OCI-LY1 (cell line): ENCODE measurements at regions not wholly inside any gene's neighbourhood (a gene's known extent, or its start where the extent isn't known, plus 50 kb on each side); places are given as distances from the start of the nearest gene placed in this dataset.

ENCODE experiments used
- H2AFZ ChIP-seq: fragments of 200-600 bp; sonication (generic), shearing (Covaris generic); 2 replicates; pipeline ENCODE4 v1.6.0; 2014; ENCODE audit warnings: antibody characterized with exemption, mild to moderate bottlenecking, low read length
- H3F3A ChIP-seq: fragments of 200-600 bp; sonication (generic), shearing (Covaris generic); 2 replicates; pipeline ENCODE4 v1.6.0; 2014; ENCODE audit warnings: mild to moderate bottlenecking, antibody characterized with exemption, low read length, moderate library complexity; ENCODE audit not compliant: insufficient read depth
- H3K27ac ChIP-seq: fragments of 200-600 bp; sonication (generic); 2 replicates; pipeline ENCODE4 v1.5.1; 2014; ENCODE audit warnings: low read length, mixed run types, mild to moderate bottlenecking, low read depth; ENCODE audit not compliant: poor library complexity, severe bottlenecking
- H3K27me3 ChIP-seq: fragments of 200-600 bp; sonication (generic); 2 replicates; pipeline ENCODE4 v1.6.0; 2014; ENCODE audit warnings: antibody characterized with exemption, mild to moderate bottlenecking, low read length, moderate library complexity; ENCODE audit not compliant: insufficient read depth
- H3K36me3 ChIP-seq: fragments of 200-600 bp; sonication (generic); 2 replicates; pipeline ENCODE4 v1.6.1; 2014; ENCODE audit warnings: mild to moderate bottlenecking, antibody characterized with exemption, low read length, moderate library complexity, mixed read lengths; ENCODE audit not compliant: insufficient read depth
- H3K4me1 ChIP-seq: fragments of 200-600 bp; sonication (generic); 2 replicates; pipeline ENCODE4 v1.5.1; 2014; ENCODE audit warnings: mild to moderate bottlenecking, low read length, moderate library complexity; ENCODE audit not compliant: insufficient read depth, severe bottlenecking
- H3K4me2 ChIP-seq: fragments of 200-600 bp; sonication (generic), shearing (Covaris generic); 2 replicates; pipeline ENCODE4 v1.6.1; 2014; ENCODE audit warnings: low read length
- H3K4me3 ChIP-seq: fragments of 200-600 bp; sonication (generic); 2 replicates; pipeline ENCODE4 v1.5.1; 2014; ENCODE audit warnings: low read length, low read depth, mild to moderate bottlenecking, mixed read lengths; ENCODE audit not compliant: poor library complexity, severe bottlenecking
- H3K79me2 ChIP-seq: fragments of 200-600 bp; shearing (Covaris generic); 2 replicates; pipeline ENCODE4 v1.6.1; 2016; ENCODE audit warnings: mixed run types, low read length, mixed read lengths; ENCODE audit not compliant: insufficient read depth
- H3K9ac ChIP-seq: fragments of 200-600 bp; sonication (generic), shearing (Covaris generic); 2 replicates; pipeline ENCODE4 v1.6.1; 2014; ENCODE audit warnings: mild to moderate bottlenecking, low read length, mixed read lengths
- H3K9me2 ChIP-seq: fragments of 200-600 bp; sonication (generic), shearing (Covaris generic); 2 replicates; pipeline ENCODE4 v1.6.1; 2014; ENCODE audit warnings: low read depth, mild to moderate bottlenecking, low read length, mixed read lengths
- H3K9me3 ChIP-seq: fragments of 200-600 bp; shearing (Covaris generic); 2 replicates; pipeline ENCODE4 v1.6.1; 2014; ENCODE audit warnings: low read length, mixed read lengths
- H4K20me1 ChIP-seq: fragments of 200-600 bp; sonication (generic), shearing (Covaris generic); 2 replicates; pipeline ENCODE4 v1.6.0; 2016; ENCODE audit warnings: mild to moderate bottlenecking, low read length; ENCODE audit not compliant: insufficient read depth
- CTCF ChIP-seq: fragments of 200-600 bp; sonication (generic), shearing (Covaris generic); IDR thresholded peaks from 2 replicates; pipeline ENCODE4 v1.5.1; 2017; ENCODE audit warnings: mild to moderate bottlenecking, antibody characterized with exemption, low read length, moderate library complexity, mixed read lengths
- EZH2 ChIP-seq: fragments of 200-600 bp; sonication (generic), shearing (Covaris generic); IDR thresholded peaks from 2 replicates; pipeline ENCODE4 v1.8.0; 2017; ENCODE audit warnings: borderline replicate concordance, mixed run types, mild to moderate bottlenecking, antibody characterized with exemption, low read length, moderate library complexity, mixed read lengths

- H3K27me3 ChIP-seq = no peaks in the 10 kb centered on the region
- H3K9me3 ChIP-seq = no peaks in the 10 kb centered on the region
- no peak overlapping the region for H2AFZ ChIP-seq
- H3K36me3 ChIP-seq = no peaks in the 10 kb centered on the region
- H3K4me1 ChIP-seq = no peaks in the 10 kb centered on the region
- no peaks in the 10 kb centered on the region for H3K79me2 ChIP-seq
- no peak for TF ChIP-seq EZH2
- TF ChIP-seq CTCF = no peak
- no peaks in the 10 kb centered on the region for H3F3A ChIP-seq
- H4K20me1 ChIP-seq = no peaks in the 10 kb centered on the region
- H3K4me3 ChIP-seq = no peak overlapping the region
- no peak overlapping the region for H3K4me2 ChIP-seq
- no peak overlapping the region for H3K27ac ChIP-seq
- no peak overlapping the region for H3K9ac ChIP-seq
- no peaks in the 10 kb centered on the region for H3K9me2 ChIP-seq
Measured at GRCh38 chr3:18018491-18019160, 276.2 kb upstream of the TBC1D5 start.

DNA sequence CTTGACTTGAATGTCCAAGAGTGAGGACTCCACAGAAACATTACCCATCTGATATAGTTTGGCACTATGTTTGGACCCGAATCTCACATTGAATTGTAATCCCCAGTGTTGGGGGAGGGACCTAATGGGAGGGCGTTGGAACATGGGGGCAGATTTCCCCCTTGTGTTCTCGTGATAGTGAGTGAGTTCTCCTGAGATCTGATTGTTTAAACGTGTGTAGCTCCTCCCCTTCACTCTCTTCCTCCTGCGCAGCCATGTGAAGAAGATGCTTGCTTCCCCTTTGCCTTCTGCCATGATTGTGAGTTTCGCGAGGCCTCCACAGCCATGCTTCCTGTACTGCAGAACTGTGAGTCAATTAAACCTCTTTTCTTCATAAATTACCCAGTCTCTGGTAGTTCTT is 273.9 kb upstream of the TBC1D5 start:
- Histone ChIP-seq H3K27me3 (no peaks in the 10 kb centered on the region), H3F3A (no peaks in the 10 kb centered on the region)

DNA sequence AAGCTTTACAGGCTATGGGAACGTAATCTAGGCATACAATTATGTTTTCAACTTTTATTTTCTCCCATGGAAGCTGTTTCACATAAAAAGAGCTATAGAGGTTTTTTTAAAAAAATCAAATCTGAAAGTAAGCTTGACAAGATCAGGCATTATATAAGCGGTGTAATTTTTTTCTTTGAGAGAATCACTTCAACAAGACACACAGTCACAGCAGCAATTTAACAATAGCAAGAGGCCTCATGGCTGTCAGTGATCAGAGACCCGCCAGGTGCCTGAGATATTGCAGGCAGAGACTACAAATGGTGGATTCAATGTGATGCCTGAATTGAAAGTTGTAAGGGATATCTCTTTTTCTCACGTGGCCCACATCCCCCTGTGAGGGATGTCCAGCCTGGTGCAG is 270.5 kb upstream of the TBC1D5 start:
- Histone ChIP-seq H3K27me3 (no peaks in the 10 kb centered on the region), H3K4me2 (no peak overlapping the region), H3K9me3 (no peaks in the 10 kb centered on the region), H3K4me3 (no peak overlapping the region), H3K79me2 (no peaks in the 10 kb centered on the region), H3K27ac (no peak overlapping the region), H3K9ac (no peak overlapping the region), H4K20me1 (no peaks in the 10 kb centered on the region), H3K4me1 (no peaks in the 10 kb centered on the region), H3K36me3 (no peaks in the 10 kb centered on the region), H3F3A (no peaks in the 10 kb centered on the region), H2AFZ (no peak overlapping the region), H3K9me2 (no peaks in the 10 kb centered on the region)
- TF ChIP-seq EZH2 (no peak), CTCF (no peak)

More for the DNA sequence above, 273.9 kb upstream of the TBC1D5 start:
- no peaks in the 10 kb centered on the region for H3K9me3 ChIP-seq
- H3K9ac ChIP-seq = no peak overlapping the region
- H3K27ac ChIP-seq = no peak overlapping the region
- TF ChIP-seq CTCF (no peak), EZH2 (no peak)
- no peak overlapping the region for H3K4me2 ChIP-seq
- no peaks in the 10 kb centered on the region for H4K20me1 ChIP-seq
- no peaks in the 10 kb centered on the region for H3K36me3 ChIP-seq
- no peak overlapping the region for H3K4me3 ChIP-seq
- H3K79me2 ChIP-seq = no peaks in the 10 kb centered on the region
- H3K4me1 ChIP-seq = no peaks in the 10 kb centered on the region
- no peak overlapping the region for H2AFZ ChIP-seq
- no peaks in the 10 kb centered on the region for H3K9me2 ChIP-seq
